ENCODE measurements at regions not wholly inside any gene's neighbourhood (a gene's known extent, or its start where the extent isn't known, plus 50 kb on each side); places are given as distances from the start of the nearest gene placed in this dataset.
A peak's percentile ranks its signal among the peaks of the same experiment; 100 is the strongest.

DNA sequence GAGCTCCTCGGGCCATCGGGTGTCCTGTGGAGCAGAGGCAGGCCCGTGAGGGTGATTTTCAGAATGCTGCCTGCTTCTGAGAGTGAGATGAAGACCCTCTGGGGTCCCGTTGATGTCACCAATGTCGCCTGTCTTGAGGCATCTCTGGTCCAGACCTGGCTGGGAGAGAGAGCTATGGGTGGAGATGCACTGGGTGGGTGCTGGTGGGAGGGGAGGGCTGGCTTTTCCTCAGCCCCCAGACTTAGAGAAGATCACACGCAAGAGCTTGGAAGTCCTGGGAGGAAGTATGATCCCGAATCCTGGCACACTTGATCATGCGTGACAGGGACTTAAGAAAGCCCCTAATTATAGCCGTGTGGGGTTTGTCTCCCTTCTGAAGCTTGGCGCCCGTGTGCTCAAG is 103.2 kb upstream of the CD93 start:
- FAIRE-seq: no peak

DNA sequence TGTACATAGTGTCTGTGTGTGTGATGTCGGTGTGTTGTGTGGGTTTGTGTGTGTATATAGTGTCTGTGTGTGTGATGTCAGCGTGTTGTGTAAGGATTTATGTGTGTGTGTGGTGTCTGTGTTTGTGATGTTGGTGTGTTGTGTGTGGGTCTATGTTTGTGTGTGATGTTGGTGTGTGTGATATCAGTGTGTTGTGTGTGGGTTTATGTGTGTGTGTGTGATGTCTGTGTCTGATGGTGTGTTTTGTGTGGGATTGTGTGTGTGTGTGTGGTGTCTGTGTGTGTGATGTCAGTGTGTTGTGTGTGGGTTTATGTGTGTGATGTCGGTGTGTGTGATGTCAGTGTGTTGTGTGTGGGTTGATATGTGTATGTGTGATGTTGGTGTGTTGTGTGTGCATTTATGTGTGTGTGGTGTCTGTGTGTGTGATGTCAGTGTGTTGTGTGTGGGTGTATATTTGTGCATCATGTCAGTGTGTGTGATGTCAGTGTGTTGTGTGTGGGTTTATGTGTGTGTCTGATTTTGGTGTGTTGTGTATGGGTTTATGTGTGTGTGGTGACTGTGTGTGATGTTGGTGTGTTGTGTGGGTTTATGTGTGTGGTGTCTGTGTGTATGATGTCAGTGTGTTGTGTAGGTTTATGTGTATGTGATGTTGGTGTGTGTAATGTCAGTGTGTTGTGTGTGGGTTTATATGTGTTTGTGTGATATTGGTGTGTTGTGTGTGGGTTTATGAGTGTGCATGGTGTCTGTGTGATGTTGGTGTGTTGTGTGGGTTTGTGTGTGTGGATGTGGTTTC is 102.4 kb upstream of the CD93 start:
- DNase-seq (no peak), FAIRE-seq (no peak)
- no peak overlapping the region for H3K27ac ChIP-seq (ENCODE audit: low read depth in 2 of 2, low read length in 2 of 2)
- H3K27me3 ChIP-seq (ENCODE audit: control insufficient read depth, insufficient read depth, low read length): no peaks in the 10 kb centered on the region
- intact Hi-C loops (cut with DNase I): no loop called here
- TF ChIP-seq CTCF (IDR thresholded peaks at IDR 0.05; ENCODE audit: borderline replicate concordance, extremely low read depth, insufficient read depth): no peak
- no peaks in the 10 kb centered on the region for H3K36me3 ChIP-seq (ENCODE audit: control insufficient read depth in 2 of 3, insufficient read depth in 3 of 3, low read length in 3 of 3)
- H3K9ac ChIP-seq (ENCODE audit: low read length in 3 of 3): peak overlapping the region in 1 of 3 donors; percentile 37
- H3K9me3 ChIP-seq (ENCODE audit: control insufficient read depth in 2 of 3, insufficient read depth in 1 of 3, low read length in 3 of 3): peaks cover 0 to 1% (median 0%) of the 10 kb centered on the region in 3 donors
- peaks cover 0 to 10% (median 5%) of the 10 kb centered on the region in 3 donors for H3K4me1 ChIP-seq (ENCODE audit: control insufficient read depth in 2 of 3, insufficient read depth in 2 of 3, low read depth in 1 of 3, low read length in 3 of 3)
- H3K4me3 ChIP-seq (ENCODE audit: low read length in 3 of 3): peak overlapping the region; percentile 9 to 43 (median 23)

More for the DNA sequence above, 103.2 kb upstream of the CD93 start:
- TF ChIP-seq CTCF (IDR thresholded peaks at IDR 0.05; ENCODE audit: borderline replicate concordance, extremely low read depth, insufficient read depth): no peak
- intact Hi-C loops (cut with DNase I): no loop called here
- Histone ChIP-seq H3K4me1 (ENCODE audit: control insufficient read depth in 2 of 3, insufficient read depth in 2 of 3, low read depth in 1 of 3, low read length in 3 of 3) (peaks cover 0 to 10% (median 5%) of the 10 kb centered on the region in 3 donors), H3K4me3 (ENCODE audit: low read length in 3 of 3) (no peak overlapping the region), H3K27me3 (ENCODE audit: control insufficient read depth, insufficient read depth, low read length) (no peaks in the 10 kb centered on the region), H3K9me3 (ENCODE audit: control insufficient read depth in 2 of 3, insufficient read depth in 1 of 3, low read length in 3 of 3) (peaks cover 0 to 1% (median 0%) of the 10 kb centered on the region in 3 donors), H3K9ac (ENCODE audit: low read length in 3 of 3) (no peak overlapping the region), H3K27ac (ENCODE audit: low read depth in 2 of 2, low read length in 2 of 2) (no peak overlapping the region), H3K36me3 (ENCODE audit: control insufficient read depth in 2 of 3, insufficient read depth in 3 of 3, low read length in 3 of 3) (no peaks in the 10 kb centered on the region)
- no peak for DNase-seq

GRCh38 chr20:23187751-23188150 is 101.6 kb upstream of the CD93 start:
- Histone ChIP-seq H3K4me3 (ENCODE audit: low read length in 3 of 3) (peak overlapping the region in 2 of 3 donors; percentile 23 to 43), H3K4me1 (ENCODE audit: control insufficient read depth in 2 of 3, insufficient read depth in 2 of 3, low read depth in 1 of 3, low read length in 3 of 3) (peaks cover 0 to 10% (median 5%) of the 10 kb centered on the region in 3 donors), H3K36me3 (ENCODE audit: control insufficient read depth in 2 of 3, insufficient read depth in 3 of 3, low read length in 3 of 3) (no peaks in the 10 kb centered on the region), H3K9ac (ENCODE audit: low read length in 3 of 3) (peak overlapping the region in 2 of 3 donors; percentile 7 to 37), H3K27ac (ENCODE audit: low read depth in 2 of 2, low read length in 2 of 2) (no peak overlapping the region), H3K9me3 (ENCODE audit: control insufficient read depth in 2 of 3, insufficient read depth in 1 of 3, low read length in 3 of 3) (peaks cover 0 to 1% (median 0%) of the 10 kb centered on the region in 3 donors), H3K27me3 (ENCODE audit: control insufficient read depth, insufficient read depth, low read length) (no peaks in the 10 kb centered on the region)
- no peak for TF ChIP-seq CTCF (IDR thresholded peaks at IDR 0.05; ENCODE audit: borderline replicate concordance, extremely low read depth, insufficient read depth)
- peak in 4 of 5 donors; percentile 63 to 82 (median 78) for DNase-seq
- intact Hi-C loops (cut with DNase I): no loop called here
- FAIRE-seq: no peak

All from kidney (tissue), 13 donors.